ENCODE measurements at regions not wholly inside any gene's neighbourhood (a gene's known extent, or its start where the extent isn't known, plus 50 kb on each side); places are given as distances from the start of the nearest gene placed in this dataset.
"Not testable (repeated sequence)": the region's sequence is repeated elsewhere in the genome, so short reads cannot be mapped to it uniquely, and the experiment has no call there.

- H3K36me3 ChIP-seq = no peaks in the 10 kb centered on the region
- no peaks in the 10 kb centered on the region for H3K27me3 ChIP-seq
- H3K4me1 ChIP-seq = no peaks in the 10 kb centered on the region
- no peak overlapping the region for H3K4me3 ChIP-seq
- no peaks in the 10 kb centered on the region for H3K9me3 ChIP-seq
- H3K27ac ChIP-seq = no peak overlapping the region
- TF ChIP-seq CTCF (IDR thresholded peaks at IDR 0.05) = peak in 1 of 2 donors; percentile 62
- no peak for DNase-seq (ENCODE audit: low spot score)
These were observed 198.3 kb downstream of the DUSP10 start for GRCh38 chr1:221543529-221544120.

GRCh38 chr1:221548942-221549341 is 192.9 kb downstream of the DUSP10 start:
- no peaks in the 10 kb centered on the region for H3K4me1 ChIP-seq
- H3K4me3 ChIP-seq = no peak overlapping the region

GRCh38 chr1:221549815-221550214 is 192.1 kb downstream of the DUSP10 start:
- no peak for TF ChIP-seq CTCF (IDR thresholded peaks at IDR 0.05)
- Histone ChIP-seq H3K4me1 (no peaks in the 10 kb centered on the region), H3K27me3 (no peaks in the 10 kb centered on the region), H3K27ac (no peak overlapping the region), H3K9me3 (no peaks in the 10 kb centered on the region), H3K36me3 (no peaks in the 10 kb centered on the region), H3K4me3 (no peak overlapping the region)
- DNase-seq (ENCODE audit: low spot score) = no peak

More at GRCh38 chr1:221548942-221549341, 192.9 kb downstream of the DUSP10 start:
- no peaks in the 10 kb centered on the region for H3K36me3 ChIP-seq
- no peak for TF ChIP-seq CTCF (IDR thresholded peaks at IDR 0.05)
- no peaks in the 10 kb centered on the region for H3K27me3 ChIP-seq
- DNase-seq (ENCODE audit: low spot score) = no peak
- H3K9me3 ChIP-seq = no peaks in the 10 kb centered on the region
- no peak overlapping the region for H3K27ac ChIP-seq

GRCh38 chr1:221552792-221553191 is 189.1 kb downstream of the DUSP10 start:
- not testable (repeated sequence) for H3K27me3 ChIP-seq; DNase-seq (ENCODE audit: low spot score); H3K4me3 ChIP-seq; H3K4me1 ChIP-seq; H3K36me3 ChIP-seq; H3K27ac ChIP-seq; H3K9me3 ChIP-seq

- Histone ChIP-seq H3K4me3 (no peak overlapping the region), H3K27ac (peak overlapping the region in 1 of 2 donors; percentile 37), H3K4me1 (no peaks in the 10 kb centered on the region), H3K36me3 (no peaks in the 10 kb centered on the region), H3K27me3 (no peaks in the 10 kb centered on the region), H3K9me3 (no peaks in the 10 kb centered on the region)
- no peak for DNase-seq (ENCODE audit: low spot score)
- no peak for TF ChIP-seq CTCF (IDR thresholded peaks at IDR 0.05)
These were observed 186.0 kb downstream of the DUSP10 start for GRCh38 chr1:221555689-221556433.

GRCh38 chr1:221556435-221556834 is 185.5 kb downstream of the DUSP10 start:
- Histone ChIP-seq H3K9me3 (no peaks in the 10 kb centered on the region), H3K4me1 (no peaks in the 10 kb centered on the region), H3K36me3 (no peaks in the 10 kb centered on the region), H3K4me3 (no peak overlapping the region), H3K27ac (peak overlapping the region in 1 of 2 donors; percentile 37), H3K27me3 (no peaks in the 10 kb centered on the region)
- no peak for DNase-seq (ENCODE audit: low spot score)
- no peak for TF ChIP-seq CTCF (IDR thresholded peaks at IDR 0.05)
